Gastrocnemius medialis (tissue), 4 donors: ENCODE measurements at regions not wholly inside any gene's neighbourhood (a gene's known extent, or its start where the extent isn't known, plus 50 kb on each side); places are given as distances from the start of the nearest gene placed in this dataset.

Experiments used
- ATAC-seq, 2 donors: fragments of 150-250 bp; one replicate each; pipeline ENCODE4 v1.9.1; 2016
- DNase-seq, 2 donors: peaks; one replicate each; pipeline ENCODE4 v3.0.0-alpha.2; 2019
- H3K27ac ChIP-seq, 4 donors: fragments of 200-600 bp; sonication (generic); 1 replicate in 1 of 4; 2 replicates in 3 of 4; pipeline ENCODE4 v1.5.1; 2016 to 2018; ENCODE audit warnings: mild to moderate bottlenecking in 2 of 4, moderate library complexity in 1 of 4
- H3K27me3 ChIP-seq, 3 donors: fragments of 200-600 bp; sonication (generic) in 2 of 3; 1 replicate in 1 of 3; 2 replicates in 2 of 3; pipeline versions ENCODE4 v1.5.1 to v1.6.0; 2016 to 2019; ENCODE audit warnings: mild to moderate bottlenecking in 1 of 3, moderate library complexity in 1 of 3
- H3K36me3 ChIP-seq, 2 donors: fragments of 200-600 bp; sonication (generic) in 1 of 2; one replicate each; pipeline ENCODE4 v1.5.1; 2017 to 2018
- H3K4me1 ChIP-seq, 2 donors: fragments of 200-600 bp; sonication (generic) in 1 of 2; one replicate each; pipeline ENCODE4 v1.5.1; 2016 to 2017; ENCODE audit warnings: mild to moderate bottlenecking in 2 of 2
- H3K4me3 ChIP-seq, 4 donors: fragments of 200-600 bp; sonication (generic) in 3 of 4; 1 replicate in 1 of 4; 2 replicates in 3 of 4; pipeline ENCODE4 v1.5.1; 2016 to 2019; ENCODE audit warnings: mild to moderate bottlenecking in 2 of 4
- H3K9me3 ChIP-seq, 3 donors: fragments of 200-600 bp; sonication (generic) in 2 of 3; 1 replicate in 1 of 3; 2 replicates in 2 of 3; pipeline ENCODE4 v1.5.1; 2016 to 2019
- POLR2A ChIP-seq, 2 donors: fragments of 450-650 bp; IDR thresholded peaks; one replicate each; pipeline ENCODE4 v1.6.1; 2017; ENCODE audit warnings: antibody characterized with exemption in 2 of 2, mild to moderate bottlenecking in 2 of 2, moderate library complexity in 2 of 2
- in situ Hi-C, 4 donors: fragments of 200-750 bp; cut with MboI; loops; one replicate each; pipeline versions ENCODE4 v1.15.0 to v1.8.0; 2017; ENCODE audit warnings: low sequenced_read_pairs in 4 of 4
- intact Hi-C: fragments of 100-400 bp; cut with DNase I; formaldehyde crosslinking; loops from one replicate; pipeline ENCODE4 v1.15.1; 2023; ENCODE audit warnings: low total_unique reads
- TF ChIP-seq, protein P1 (sequence below), 5 experiments: fragments of 450-650 bp in 3 of 5; fragments of 200-600 bp in 2 of 5; sonication (generic) in 2 of 5; IDR thresholded peaks in 4 of 5; conservative IDR thresholded peaks in 1 of 5; 1 replicate in 4 of 5; 2 replicates in 1 of 5; pipeline ENCODE4 v1.5.1; 2016 to 2019; ENCODE audit warnings: antibody characterized with exemption in 5 of 5, mild to moderate bottlenecking in 3 of 5, moderate library complexity in 3 of 5

DNA sequence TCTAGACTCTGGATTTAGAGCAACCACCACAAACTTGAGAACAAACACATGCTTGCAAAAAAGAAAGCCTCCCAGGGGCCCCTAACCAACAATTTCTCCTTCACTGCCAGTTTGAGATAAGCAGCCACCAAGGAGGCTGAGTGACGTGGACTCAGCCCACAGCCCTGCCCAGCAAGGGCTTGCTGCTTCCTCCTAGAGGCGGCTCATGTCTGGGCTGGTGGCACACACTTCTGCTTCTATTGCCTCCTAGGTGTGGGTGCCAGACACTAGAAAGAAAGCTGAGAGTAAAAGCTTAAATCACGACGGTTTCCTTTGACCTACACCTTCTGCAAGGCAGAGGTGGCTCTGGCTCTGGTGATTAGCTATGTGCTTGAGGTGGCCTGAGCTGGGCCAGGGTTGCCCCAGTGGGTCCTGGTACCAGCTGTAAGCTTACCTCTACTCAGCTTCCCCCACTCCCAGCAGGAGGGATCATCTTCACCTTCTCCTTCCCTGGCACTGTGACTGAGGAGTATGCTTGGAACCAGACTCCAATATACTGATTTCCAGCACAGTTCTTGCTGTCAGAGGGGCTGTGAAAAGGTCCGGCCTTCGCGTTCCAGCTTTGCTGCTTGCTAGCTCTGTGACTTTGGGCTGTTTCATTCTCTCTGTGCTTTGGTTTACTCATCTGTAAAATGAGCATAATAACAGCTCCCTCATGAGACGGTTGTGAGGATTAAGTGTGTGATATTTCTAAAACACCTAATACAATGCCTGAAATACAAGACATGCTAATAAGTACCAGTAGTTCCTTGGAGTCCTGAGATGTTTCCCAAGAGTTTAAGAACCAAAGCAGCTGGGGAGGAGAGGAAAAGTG is 89.7 kb upstream of the PARP11 start:
- H3K27me3 ChIP-seq: no peaks in the 10 kb centered on the region
- H3K36me3 ChIP-seq: no peaks in the 10 kb centered on the region
- DNase-seq (peak in 1 of 2 donors; percentile 13), ATAC-seq (no peak)
- no peak overlapping the region for H3K27ac ChIP-seq
- H3K9me3 ChIP-seq: no peaks in the 10 kb centered on the region
- no peaks in the 10 kb centered on the region for H3K4me1 ChIP-seq
- in situ Hi-C loops (no loop called here), intact Hi-C loops (no loop called here)
- no peak overlapping the region for H3K4me3 ChIP-seq
- TF ChIP-seq, protein P1, sequence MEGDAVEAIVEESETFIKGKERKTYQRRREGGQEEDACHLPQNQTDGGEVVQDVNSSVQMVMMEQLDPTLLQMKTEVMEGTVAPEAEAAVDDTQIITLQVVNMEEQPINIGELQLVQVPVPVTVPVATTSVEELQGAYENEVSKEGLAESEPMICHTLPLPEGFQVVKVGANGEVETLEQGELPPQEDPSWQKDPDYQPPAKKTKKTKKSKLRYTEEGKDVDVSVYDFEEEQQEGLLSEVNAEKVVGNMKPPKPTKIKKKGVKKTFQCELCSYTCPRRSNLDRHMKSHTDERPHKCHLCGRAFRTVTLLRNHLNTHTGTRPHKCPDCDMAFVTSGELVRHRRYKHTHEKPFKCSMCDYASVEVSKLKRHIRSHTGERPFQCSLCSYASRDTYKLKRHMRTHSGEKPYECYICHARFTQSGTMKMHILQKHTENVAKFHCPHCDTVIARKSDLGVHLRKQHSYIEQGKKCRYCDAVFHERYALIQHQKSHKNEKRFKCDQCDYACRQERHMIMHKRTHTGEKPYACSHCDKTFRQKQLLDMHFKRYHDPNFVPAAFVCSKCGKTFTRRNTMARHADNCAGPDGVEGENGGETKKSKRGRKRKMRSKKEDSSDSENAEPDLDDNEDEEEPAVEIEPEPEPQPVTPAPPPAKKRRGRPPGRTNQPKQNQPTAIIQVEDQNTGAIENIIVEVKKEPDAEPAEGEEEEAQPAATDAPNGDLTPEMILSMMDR (IDR thresholded peaks at IDR 0.05 in 4 of 5, conservative IDR thresholded peaks at IDR 0.05 in 1 of 5): no peak
- TF ChIP-seq POLR2A (IDR thresholded peaks at IDR 0.05): no peak

DNA sequence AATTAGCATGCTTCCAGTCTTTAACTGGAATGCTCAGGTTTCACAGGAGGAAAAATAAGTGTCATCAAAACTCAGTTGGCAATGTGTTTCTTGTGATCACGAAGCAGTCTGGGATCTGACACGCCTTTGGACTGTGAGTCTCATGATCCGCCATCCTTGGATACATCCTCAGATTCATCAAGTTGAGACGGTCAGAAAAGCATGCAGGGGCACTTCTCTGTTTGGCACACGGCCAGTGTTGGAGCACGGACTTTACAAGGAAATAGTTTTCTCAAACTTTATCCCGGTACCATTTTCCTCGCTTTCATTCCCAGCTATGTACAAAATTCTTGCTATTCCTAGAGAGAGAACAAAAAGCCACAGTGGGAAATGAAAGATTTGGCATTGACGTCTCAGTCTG is 88.4 kb upstream of the PARP11 start:
- intact Hi-C loops (no loop called here), in situ Hi-C loops (no loop called here)
- no peaks in the 10 kb centered on the region for H3K4me1 ChIP-seq
- no peaks in the 10 kb centered on the region for H3K36me3 ChIP-seq
- no peak for TF ChIP-seq POLR2A (IDR thresholded peaks at IDR 0.05)
- TF ChIP-seq, protein P1 (IDR thresholded peaks at IDR 0.05 in 4 of 5, conservative IDR thresholded peaks at IDR 0.05 in 1 of 5): no peak
- H3K4me3 ChIP-seq: no peak overlapping the region
- DNase-seq (no peak), ATAC-seq (no peak)
- no peak overlapping the region for H3K27ac ChIP-seq
- H3K9me3 ChIP-seq: no peaks in the 10 kb centered on the region
- H3K27me3 ChIP-seq: no peaks in the 10 kb centered on the region

DNA sequence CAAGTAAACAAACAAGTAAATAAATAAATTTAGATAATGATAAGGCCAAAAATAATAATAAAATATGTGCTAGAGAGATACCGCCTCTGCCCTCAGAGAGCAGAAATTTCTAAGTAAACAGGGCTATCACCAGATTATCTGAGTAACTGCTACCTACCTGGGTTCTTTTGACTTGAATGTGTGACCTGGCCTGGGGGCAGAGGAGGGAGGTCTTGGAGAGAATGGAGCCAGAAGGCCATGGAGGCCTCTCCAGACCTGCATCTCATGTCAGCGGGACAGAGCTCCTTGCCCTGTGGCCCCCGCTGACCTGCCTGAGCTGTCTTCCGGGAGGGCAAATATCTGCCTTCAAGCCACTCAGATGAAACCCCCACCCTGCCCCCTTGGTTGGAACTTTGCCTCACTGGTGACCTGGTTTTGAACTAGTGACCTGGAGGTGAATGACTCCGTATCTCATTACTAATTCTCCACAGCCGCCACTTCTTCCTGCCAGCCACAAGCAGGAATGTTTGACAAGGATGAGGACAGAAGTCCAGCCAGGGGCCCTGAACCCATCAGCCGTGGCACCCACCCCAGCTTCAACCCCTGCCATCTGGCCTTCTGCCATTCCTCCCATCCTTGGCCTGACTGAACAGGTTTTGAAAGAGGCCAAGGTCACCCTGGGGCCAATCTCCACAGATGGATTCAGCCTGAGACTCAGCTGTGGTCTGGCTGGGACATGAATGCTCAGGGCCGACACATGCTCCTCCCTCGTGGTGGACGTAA is 86.8 kb upstream of the PARP11 start:
- intact Hi-C loops (no loop called here), in situ Hi-C loops (no loop called here)
- Histone ChIP-seq H3K36me3 (no peaks in the 10 kb centered on the region), H3K4me3 (no peak overlapping the region), H3K27me3 (no peaks in the 10 kb centered on the region), H3K4me1 (no peaks in the 10 kb centered on the region), H3K9me3 (no peaks in the 10 kb centered on the region), H3K27ac (no peak overlapping the region)
- no peak for DNase-seq
- ATAC-seq: no peak
- TF ChIP-seq, protein P1 (IDR thresholded peaks at IDR 0.05 in 4 of 5, conservative IDR thresholded peaks at IDR 0.05 in 1 of 5): no peak
- no peak for TF ChIP-seq POLR2A (IDR thresholded peaks at IDR 0.05)

DNA sequence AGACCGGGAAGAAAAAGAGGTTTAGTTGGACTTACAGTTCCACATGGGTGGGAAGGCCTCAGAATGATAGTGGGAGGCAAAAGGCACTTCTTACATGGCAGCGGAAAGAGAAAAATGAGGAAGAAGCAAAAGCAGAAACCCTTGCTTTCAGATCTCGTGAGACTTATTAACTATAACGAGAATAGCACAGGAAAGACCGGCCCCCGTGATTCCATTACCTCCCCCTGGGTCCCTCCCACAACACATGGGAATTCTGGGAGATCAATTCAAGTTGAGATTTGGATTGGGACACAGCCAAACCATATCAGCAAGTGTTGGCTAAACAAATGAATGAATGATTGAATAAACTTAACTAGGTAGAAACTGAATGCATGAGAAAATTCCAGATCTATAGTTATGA is 85.3 kb upstream of the PARP11 start:
- no peaks in the 10 kb centered on the region for H3K4me1 ChIP-seq
- H3K4me3 ChIP-seq: no peak overlapping the region
- no peak for TF ChIP-seq POLR2A (IDR thresholded peaks at IDR 0.05)
- TF ChIP-seq, protein P1 (IDR thresholded peaks at IDR 0.05 in 4 of 5, conservative IDR thresholded peaks at IDR 0.05 in 1 of 5): no peak
- H3K27me3 ChIP-seq: peaks cover 0 to 2% (median 0%) of the 10 kb centered on the region in 3 donors
- ATAC-seq (no peak), DNase-seq (no peak)
- in situ Hi-C loops: no loop called here
- H3K27ac ChIP-seq: no peak overlapping the region
- intact Hi-C loops: no loop called here
- no peaks in the 10 kb centered on the region for H3K36me3 ChIP-seq
- H3K9me3 ChIP-seq: no peaks in the 10 kb centered on the region
